Lung (tissue), 11 donors: ENCODE measurements at regions not wholly inside any gene's neighbourhood (a gene's known extent, or its start where the extent isn't known, plus 50 kb on each side); places are given as distances from the start of the nearest gene placed in this dataset.
"Not testable (repeated sequence)": the region's sequence is repeated elsewhere in the genome, so short reads cannot be mapped to it uniquely, and the experiment has no call there.

Experiments
- ATAC-seq: fragments of 200-7000 bp; cut with Tn5 transposase; one replicate; pipeline ENCODE4 v1.9.1; 2020; ENCODE audit warnings: moderate number of reproducible peaks; ENCODE audit not compliant: insufficient read depth, low FRiP score
- DNase-seq, 3 donors: peaks; one replicate each; pipeline ENCODE4 v3.0.0-alpha.2; 2013 to 2017
- H3K27ac ChIP-seq, 2 donors: one replicate each; pipeline ENCODE4 v1.5.1; 2013; ENCODE audit warnings: mild to moderate bottlenecking in 2 of 2, moderate library complexity in 2 of 2, control low read depth in 1 of 2, inconsistent platforms in 1 of 2, low read depth in 1 of 2, low read length in 1 of 2
- H3K27me3 ChIP-seq, 3 donors: one replicate each; pipeline ENCODE4 v1.5.1; 2013; ENCODE audit warnings: low read length in 2 of 3; ENCODE audit not compliant: control insufficient read depth in 3 of 3, insufficient read depth in 3 of 3
- H3K36me3 ChIP-seq, 4 donors: one replicate each; pipeline ENCODE4 v1.5.1; 2013; ENCODE audit warnings: low read length in 4 of 4, mild to moderate bottlenecking in 1 of 4, moderate library complexity in 1 of 4; ENCODE audit not compliant: control insufficient read depth in 4 of 4, insufficient read depth in 4 of 4
- H3K4me1 ChIP-seq, 5 donors: one replicate each; pipeline ENCODE4 v1.5.1; 2013; ENCODE audit warnings: low read length in 5 of 5, mild to moderate bottlenecking in 2 of 5, moderate library complexity in 1 of 5; ENCODE audit not compliant: control insufficient read depth in 5 of 5, insufficient read depth in 5 of 5
- H3K4me3 ChIP-seq: one replicate; pipeline ENCODE4 v1.5.1; 2013; ENCODE audit warnings: mild to moderate bottlenecking, control low read depth, moderate library complexity
- H3K9ac ChIP-seq, 2 donors: one replicate each; pipeline ENCODE4 v1.5.1; 2013; ENCODE audit warnings: low read length in 2 of 2, control low read depth in 1 of 2; ENCODE audit not compliant: insufficient read depth in 1 of 2
- H3K9me3 ChIP-seq, 4 donors: one replicate each; pipeline ENCODE4 v1.5.1; 2013; ENCODE audit warnings: low read length in 3 of 4, mild to moderate bottlenecking in 1 of 4, moderate library complexity in 1 of 4; ENCODE audit not compliant: control insufficient read depth in 4 of 4, insufficient read depth in 3 of 4
- CTCF ChIP-seq: IDR thresholded peaks from 2 replicates; pipeline ENCODE4 v1.5.1; 2012; ENCODE audit warnings: mild to moderate bottlenecking; ENCODE audit errors: control extremely low read depth, extremely low read depth
- WGBS, 2 donors: extraction: QIAGEN DNeasy Blood & Tissue Kit; methylation state at CpG; one replicate each; pipeline ENCODE4 v1.1.7; 2013; 5-methylcytosine and 5-hydroxymethylcytosine counted together
- donor health status: control.
- donor health status: control.
- donor health status: Bipolar disorder and iron deficiency.
- donor health status: healthy.
- donor health status: DM: yes; HTN: yes; CAD: no.

- peaks cover 0 to 5% (median 0%) of the 10 kb centered on the region in 4 donors for H3K9me3 ChIP-seq
- H3K4me1 ChIP-seq, result peaks cover 0 to 15% (median 0%) of the 10 kb centered on the region in 5 donors
- no peak for TF ChIP-seq CTCF
- 88 to 90% methylated on average over 5 of the region's 5 CpGs for WGBS, 2 donors
- no peak overlapping the region for H3K9ac ChIP-seq
- ATAC-seq (no peak), DNase-seq (no peak)
- H3K4me3 ChIP-seq, result no peak overlapping the region
- H3K36me3 ChIP-seq, result no peaks in the 10 kb centered on the region
- no peak overlapping the region for H3K27ac ChIP-seq
- peaks cover 0 to 3% (median 0%) of the 10 kb centered on the region in 3 donors for H3K27me3 ChIP-seq
Observed at GRCh38 chr7:131827421-131827820, 271.0 kb upstream of the PODXL start.

GRCh38 chr7:131826960-131827359 lies 270.5 kb upstream of the PODXL start:
- no peak overlapping the region for H3K27ac ChIP-seq
- no peaks in the 10 kb centered on the region for H3K36me3 ChIP-seq
- peaks cover 0 to 3% (median 0%) of the 10 kb centered on the region in 3 donors for H3K27me3 ChIP-seq
- ATAC-seq, result no peak
- H3K9me3 ChIP-seq, result peaks cover 0 to 5% (median 0%) of the 10 kb centered on the region in 4 donors
- H3K4me3 ChIP-seq, result no peak overlapping the region
- peaks cover 0 to 15% (median 0%) of the 10 kb centered on the region in 5 donors for H3K4me1 ChIP-seq
- DNase-seq, result peak in 2 of 3 donors; percentile 19 to 25
- no peak for TF ChIP-seq CTCF
- WGBS, 2 donors, result 62 to 69% methylated on average over 8 of the region's 8 CpGs
- H3K9ac ChIP-seq, result no peak overlapping the region

GRCh38 chr7:131823961-131824440 lies 267.6 kb upstream of the PODXL start:
- not testable (repeated sequence) for H3K27ac ChIP-seq, H3K4me3 ChIP-seq, H3K9ac ChIP-seq, H3K27me3 ChIP-seq, H3K4me1 ChIP-seq, H3K36me3 ChIP-seq, DNase-seq, H3K9me3 ChIP-seq, ATAC-seq
- 93 to 95% methylated on average over 8 of the region's 8 CpGs for WGBS, 2 donors

GRCh38 chr7:131819891-131820290 lies 263.5 kb upstream of the PODXL start:
- Histone ChIP-seq H3K4me1 (no peaks in the 10 kb centered on the region), H3K9ac (no peak overlapping the region), H3K27me3 (no peaks in the 10 kb centered on the region), H3K36me3 (no peaks in the 10 kb centered on the region), H3K9me3 (peaks cover 0 to 7% (median 0%) of the 10 kb centered on the region in 4 donors), H3K27ac (no peak overlapping the region), H3K4me3 (no peak overlapping the region)
- no peak for TF ChIP-seq CTCF
- ATAC-seq, result no peak
- DNase-seq, result no peak
- 39 to 43% methylated on average over 4 of the region's 4 CpGs for WGBS, 2 donors
